ENCODE measurements at regions not wholly inside any gene's neighbourhood (a gene's known extent, or its start where the extent isn't known, plus 50 kb on each side); places are given as distances from the start of the nearest gene placed in this dataset.

- H3K9me3 ChIP-seq (ENCODE audit: low read length), result no peaks in the 10 kb centered on the region
Measured at GRCh38 chr10:117609095-117609795, 66.7 kb downstream of the EMX2 start.

GRCh38 chr10:117609796-117610170, 67.2 kb downstream of the EMX2 start:
- Histone ChIP-seq H4K20me1 (ENCODE audit: insufficient read depth, low read length) (no peaks in the 10 kb centered on the region), H3K36me3 (ENCODE audit: insufficient read depth, low read length) (no peaks in the 10 kb centered on the region), H3K27me3 (ENCODE audit: insufficient read depth, low read length) (no peaks in the 10 kb centered on the region), H3K27ac (ENCODE audit: low read depth, low read length, poor library complexity, severe bottlenecking) (no peak overlapping the region), H3K9me3 (ENCODE audit: low read length) (no peaks in the 10 kb centered on the region), H3K4me1 (ENCODE audit: insufficient read depth, low read length, severe bottlenecking) (no peaks in the 10 kb centered on the region), H3K9me2 (ENCODE audit: low read depth, low read length) (no peaks in the 10 kb centered on the region), H3F3A (ENCODE audit: insufficient read depth, low read length) (no peaks in the 10 kb centered on the region), H2AFZ (ENCODE audit: low read length) (no peak overlapping the region), H3K79me2 (ENCODE audit: insufficient read depth, low read length) (no peaks in the 10 kb centered on the region), H3K4me3 (ENCODE audit: low read depth, low read length, poor library complexity, severe bottlenecking) (no peak overlapping the region), H3K9ac (ENCODE audit: low read length) (no peak overlapping the region), H3K4me2 (ENCODE audit: low read length) (no peak overlapping the region)
- TF ChIP-seq EZH2 (IDR thresholded peaks at IDR 0.05; ENCODE audit: borderline replicate concordance, low read length) (no peak), CTCF (IDR thresholded peaks at IDR 0.05; ENCODE audit: low read length) (no peak)

More at GRCh38 chr10:117609095-117609795, 66.7 kb downstream of the EMX2 start:
- Histone ChIP-seq H2AFZ (ENCODE audit: low read length) (no peak overlapping the region), H3K36me3 (ENCODE audit: insufficient read depth, low read length) (no peaks in the 10 kb centered on the region), H3K9ac (ENCODE audit: low read length) (no peak overlapping the region), H4K20me1 (ENCODE audit: insufficient read depth, low read length) (no peaks in the 10 kb centered on the region), H3K27ac (ENCODE audit: low read depth, low read length, poor library complexity, severe bottlenecking) (no peak overlapping the region), H3K27me3 (ENCODE audit: insufficient read depth, low read length) (no peaks in the 10 kb centered on the region), H3K4me2 (ENCODE audit: low read length) (no peak overlapping the region), H3K9me2 (ENCODE audit: low read depth, low read length) (no peaks in the 10 kb centered on the region), H3K4me1 (ENCODE audit: insufficient read depth, low read length, severe bottlenecking) (no peaks in the 10 kb centered on the region), H3F3A (ENCODE audit: insufficient read depth, low read length) (no peaks in the 10 kb centered on the region), H3K4me3 (ENCODE audit: low read depth, low read length, poor library complexity, severe bottlenecking) (no peak overlapping the region), H3K79me2 (ENCODE audit: insufficient read depth, low read length) (no peaks in the 10 kb centered on the region)
- no peak for TF ChIP-seq EZH2 (IDR thresholded peaks at IDR 0.05; ENCODE audit: borderline replicate concordance, low read length)
- TF ChIP-seq CTCF (IDR thresholded peaks at IDR 0.05; ENCODE audit: low read length), result no peak

GRCh38 chr10:117610321-117610720, 67.8 kb downstream of the EMX2 start:
- no peak overlapping the region for H2AFZ ChIP-seq (ENCODE audit: low read length)
- H3K9me3 ChIP-seq (ENCODE audit: low read length), result no peaks in the 10 kb centered on the region
- H3K27ac ChIP-seq (ENCODE audit: low read depth, low read length, poor library complexity, severe bottlenecking), result no peak overlapping the region
- no peaks in the 10 kb centered on the region for H3K79me2 ChIP-seq (ENCODE audit: insufficient read depth, low read length)
- no peaks in the 10 kb centered on the region for H3K27me3 ChIP-seq (ENCODE audit: insufficient read depth, low read length)
- no peaks in the 10 kb centered on the region for H3K4me1 ChIP-seq (ENCODE audit: insufficient read depth, low read length, severe bottlenecking)
- no peak overlapping the region for H3K4me2 ChIP-seq (ENCODE audit: low read length)
- H4K20me1 ChIP-seq (ENCODE audit: insufficient read depth, low read length), result no peaks in the 10 kb centered on the region
- H3K36me3 ChIP-seq (ENCODE audit: insufficient read depth, low read length), result no peaks in the 10 kb centered on the region
- no peak for TF ChIP-seq CTCF (IDR thresholded peaks at IDR 0.05; ENCODE audit: low read length)
- no peak for TF ChIP-seq EZH2 (IDR thresholded peaks at IDR 0.05; ENCODE audit: borderline replicate concordance, low read length)
- H3F3A ChIP-seq (ENCODE audit: insufficient read depth, low read length), result no peaks in the 10 kb centered on the region
- H3K4me3 ChIP-seq (ENCODE audit: low read depth, low read length, poor library complexity, severe bottlenecking), result no peak overlapping the region
- no peaks in the 10 kb centered on the region for H3K9me2 ChIP-seq (ENCODE audit: low read depth, low read length)
- H3K9ac ChIP-seq (ENCODE audit: low read length), result no peak overlapping the region

All from OCI-LY1 (cell line).